ENCODE measurements at regions not wholly inside any gene's neighbourhood (a gene's known extent, or its start where the extent isn't known, plus 50 kb on each side); places are given as distances from the start of the nearest gene placed in this dataset.

GRCh38 chr11:115941044-115941443 lies 436.8 kb upstream of the CADM1 start:
- H3K79me2 ChIP-seq (ENCODE audit: control insufficient read depth, low read length): no peaks in the 10 kb centered on the region
- TF ChIP-seq EZH2phosphoT487 (IDR thresholded peaks at IDR 0.05; ENCODE audit: borderline replicate concordance, low read length) (no peak), CTCF (IDR thresholded peaks at IDR 0.05; ENCODE audit: low read depth, low read length, poor library complexity, severe bottlenecking) (no peak)
- no peaks in the 10 kb centered on the region for H3K9me3 ChIP-seq (ENCODE audit: control insufficient read depth, insufficient read depth, low read length)
- no peaks in the 10 kb centered on the region for H3K36me3 ChIP-seq (ENCODE audit: control insufficient read depth, low read length)
- no peaks in the 10 kb centered on the region for H3K27me3 ChIP-seq (ENCODE audit: control insufficient read depth, low read length)
- H3K4me3 ChIP-seq (ENCODE audit: low read length): no peak overlapping the region
- peaks cover 23% of the 10 kb centered on the region for H3K4me1 ChIP-seq (ENCODE audit: control insufficient read depth, low read length)
- no peaks in the 10 kb centered on the region for H3K9me2 ChIP-seq (replicated peaks; ENCODE audit: control insufficient read depth, low read length)
- H3F3A ChIP-seq (ENCODE audit: control insufficient read depth, insufficient read depth): no peaks in the 10 kb centered on the region
- no peak overlapping the region for H3K27ac ChIP-seq (ENCODE audit: low read depth, low read length)
- H3K4me2 ChIP-seq (ENCODE audit: low read length): no peak overlapping the region
- H4K20me1 ChIP-seq (ENCODE audit: control insufficient read depth, insufficient read depth, low read depth, low read length): no peaks in the 10 kb centered on the region

GRCh38 chr11:115939731-115940421 lies 435.7 kb upstream of the CADM1 start:
- no peaks in the 10 kb centered on the region for H3K9me3 ChIP-seq (ENCODE audit: control insufficient read depth, insufficient read depth, low read length)
- peak overlapping the region; percentile 24; the same call in 1 of the 2 replicates for H3K27ac ChIP-seq (ENCODE audit: low read depth, low read length)
- H3K4me2 ChIP-seq (ENCODE audit: low read length): peak overlapping the region; percentile 62
- no peaks in the 10 kb centered on the region for H3K36me3 ChIP-seq (ENCODE audit: control insufficient read depth, low read length)
- H3K4me1 ChIP-seq (ENCODE audit: control insufficient read depth, low read length): peaks cover 23% of the 10 kb centered on the region
- peak overlapping the region; percentile 37 for H3K4me3 ChIP-seq (ENCODE audit: low read length)
- TF ChIP-seq CTCF (IDR thresholded peaks at IDR 0.05; ENCODE audit: low read depth, low read length, poor library complexity, severe bottlenecking) (no peak), EZH2phosphoT487 (IDR thresholded peaks at IDR 0.05; ENCODE audit: borderline replicate concordance, low read length) (no peak)
- no peaks in the 10 kb centered on the region for H3K27me3 ChIP-seq (ENCODE audit: control insufficient read depth, low read length)
- H3F3A ChIP-seq (ENCODE audit: control insufficient read depth, insufficient read depth): no peaks in the 10 kb centered on the region
- no peaks in the 10 kb centered on the region for H3K9me2 ChIP-seq (replicated peaks; ENCODE audit: control insufficient read depth, low read length)
- H3K79me2 ChIP-seq (ENCODE audit: control insufficient read depth, low read length): no peaks in the 10 kb centered on the region
- no peaks in the 10 kb centered on the region for H4K20me1 ChIP-seq (ENCODE audit: control insufficient read depth, insufficient read depth, low read depth, low read length)

DNA sequence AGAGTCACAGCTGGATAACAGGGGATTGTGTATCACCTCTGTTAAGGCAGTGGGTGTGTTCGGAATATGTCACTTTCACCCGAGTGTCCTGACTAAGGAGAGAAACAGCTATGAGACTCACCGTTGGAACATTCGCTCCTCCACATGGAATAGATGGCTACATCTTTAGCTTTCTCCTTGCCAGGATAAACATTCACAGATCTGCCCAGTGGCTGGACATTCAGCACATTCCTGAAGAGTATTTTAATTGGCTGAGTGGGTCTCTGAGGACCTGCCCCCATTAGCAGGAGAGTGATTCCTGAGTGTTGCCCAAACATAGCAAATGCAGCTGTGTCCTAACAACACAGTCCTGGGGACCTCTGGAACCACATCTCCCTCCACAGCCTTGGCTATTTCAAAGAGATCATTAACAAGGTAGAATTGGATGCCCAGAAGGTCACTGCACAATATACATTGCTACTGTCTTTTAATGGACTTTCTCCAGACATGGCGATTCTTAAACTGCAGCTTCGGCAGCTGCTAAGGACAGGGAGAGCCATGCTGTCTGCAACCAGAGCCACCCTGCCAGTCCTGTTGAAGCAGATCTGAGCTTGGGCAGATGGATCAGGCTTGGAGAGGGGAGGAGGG lies 435.0 kb upstream of the CADM1 start:
- peak overlapping the region; percentile 62 for H3K4me2 ChIP-seq (ENCODE audit: low read length)

More for the DNA sequence above, 435.0 kb upstream of the CADM1 start:
- no peaks in the 10 kb centered on the region for H3K9me2 ChIP-seq (replicated peaks; ENCODE audit: control insufficient read depth, low read length)
- H3K4me3 ChIP-seq (ENCODE audit: low read length): peak overlapping the region; percentile 37; the same call in 1 of the 2 replicates
- no peaks in the 10 kb centered on the region for H3K79me2 ChIP-seq (ENCODE audit: control insufficient read depth, low read length)
- no peaks in the 10 kb centered on the region for H3F3A ChIP-seq (ENCODE audit: control insufficient read depth, insufficient read depth)
- peaks cover 23% of the 10 kb centered on the region for H3K4me1 ChIP-seq (ENCODE audit: control insufficient read depth, low read length)
- no peaks in the 10 kb centered on the region for H3K27me3 ChIP-seq (ENCODE audit: control insufficient read depth, low read length)
- no peaks in the 10 kb centered on the region for H3K36me3 ChIP-seq (ENCODE audit: control insufficient read depth, low read length)
- no peaks in the 10 kb centered on the region for H4K20me1 ChIP-seq (ENCODE audit: control insufficient read depth, insufficient read depth, low read depth, low read length)
- peak overlapping the region; percentile 6; the same call in 1 of the 2 replicates for H3K27ac ChIP-seq (ENCODE audit: low read depth, low read length)
- TF ChIP-seq CTCF (IDR thresholded peaks at IDR 0.05; ENCODE audit: low read depth, low read length, poor library complexity, severe bottlenecking) (no peak), EZH2phosphoT487 (IDR thresholded peaks at IDR 0.05; ENCODE audit: borderline replicate concordance, low read length) (no peak)
- H3K9me3 ChIP-seq (ENCODE audit: control insufficient read depth, insufficient read depth, low read length): no peaks in the 10 kb centered on the region

Measured in DOHH2 (cell line).